Activated CD8-positive, alpha-beta memory T cell treated with anti-CD3 and anti-CD28 coated beads for 24 hours (primary cell): ENCODE measurements at regions not wholly inside any gene's neighbourhood (a gene's known extent, or its start where the extent isn't known, plus 50 kb on each side); places are given as distances from the start of the nearest gene placed in this dataset.
"Not testable (repeated sequence)": the region's sequence is repeated elsewhere in the genome, so short reads cannot be mapped to it uniquely, and the experiment has no call there.

Experiments
- DNase-seq: peaks from one replicate; pipeline ENCODE4 v3.0.0-alpha.2; 2020

DNA sequence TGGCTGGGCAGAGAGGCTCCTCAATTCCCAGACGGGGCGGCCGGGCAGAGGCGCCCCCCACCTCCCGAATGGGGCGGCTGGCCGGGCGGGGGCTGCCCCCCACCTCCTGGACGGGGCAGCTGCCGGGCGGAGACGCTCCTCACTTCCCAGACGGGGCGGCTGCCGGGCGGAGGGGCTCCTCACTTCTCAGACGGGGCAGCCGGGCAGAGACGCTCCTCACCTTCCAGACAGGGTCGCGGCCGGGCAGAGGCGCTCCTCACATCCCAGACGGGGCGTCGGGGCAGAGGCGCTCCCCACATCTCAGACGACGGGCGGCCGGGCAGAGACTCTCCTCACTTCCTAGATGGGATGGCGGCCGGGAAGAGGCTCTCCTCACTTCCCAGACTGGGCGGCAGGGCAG lies 214.1 kb downstream of the SOX2 start:
- DNase-seq, result not testable (repeated sequence)

DNA sequence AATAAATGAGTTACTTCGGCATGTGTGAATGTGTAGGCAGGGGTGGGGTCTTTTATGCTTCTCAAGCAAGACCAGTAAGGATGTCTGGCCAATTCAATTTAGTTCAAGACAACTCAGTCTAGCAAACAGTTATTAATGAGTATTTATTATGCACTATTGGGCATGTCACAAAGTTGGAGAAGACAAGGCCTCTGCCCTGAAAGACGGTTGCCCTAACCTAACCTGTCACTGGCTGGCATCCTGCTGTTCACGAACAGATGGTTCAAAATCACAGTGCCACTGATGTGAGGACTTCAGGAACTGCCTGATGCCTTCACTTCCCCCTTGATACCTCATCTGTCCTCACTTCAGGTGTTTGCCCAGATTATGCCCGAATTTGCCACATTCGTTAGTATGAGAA lies 217.8 kb downstream of the SOX2 start:
- DNase-seq, result no peak

DNA sequence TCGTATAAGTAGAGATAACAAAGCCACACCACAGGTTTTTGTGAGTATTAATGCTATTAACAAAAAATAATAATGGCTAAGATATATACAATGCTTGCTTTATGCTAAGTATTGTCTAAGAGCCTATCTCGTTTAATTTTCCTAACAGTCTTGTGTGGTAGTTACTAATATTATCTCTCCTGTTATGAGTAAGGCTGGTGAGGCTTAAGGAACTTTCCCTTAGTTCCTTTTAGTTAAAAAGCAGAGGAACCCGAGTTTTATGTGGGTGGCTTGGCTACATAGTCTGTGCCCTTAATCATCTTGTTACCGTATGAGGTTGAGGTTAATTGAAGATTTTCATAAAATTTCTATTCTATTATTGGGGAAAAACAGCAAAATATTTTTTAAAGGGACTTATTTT lies 218.4 kb downstream of the SOX2 start:
- no peak for DNase-seq

DNA sequence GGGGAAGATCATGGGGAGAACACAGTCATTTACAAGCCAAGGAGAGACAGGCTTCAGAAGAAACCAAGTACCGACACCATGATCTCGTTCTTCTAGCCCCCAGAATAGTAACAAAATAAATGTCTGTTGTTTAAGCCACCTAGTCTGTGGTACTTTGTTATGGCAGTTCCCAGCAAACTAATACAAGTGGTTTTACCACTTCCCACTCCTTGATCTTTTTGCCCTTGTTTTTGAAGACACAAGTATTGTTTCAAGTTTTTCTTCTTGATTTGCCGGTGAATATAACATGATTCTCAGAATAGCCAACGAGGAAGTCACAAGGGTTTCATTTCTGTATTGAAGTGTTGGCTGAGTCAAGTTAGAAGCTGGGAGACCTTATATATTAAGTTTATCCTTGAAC lies 220.3 kb downstream of the SOX2 start:
- DNase-seq, result no peak

DNA sequence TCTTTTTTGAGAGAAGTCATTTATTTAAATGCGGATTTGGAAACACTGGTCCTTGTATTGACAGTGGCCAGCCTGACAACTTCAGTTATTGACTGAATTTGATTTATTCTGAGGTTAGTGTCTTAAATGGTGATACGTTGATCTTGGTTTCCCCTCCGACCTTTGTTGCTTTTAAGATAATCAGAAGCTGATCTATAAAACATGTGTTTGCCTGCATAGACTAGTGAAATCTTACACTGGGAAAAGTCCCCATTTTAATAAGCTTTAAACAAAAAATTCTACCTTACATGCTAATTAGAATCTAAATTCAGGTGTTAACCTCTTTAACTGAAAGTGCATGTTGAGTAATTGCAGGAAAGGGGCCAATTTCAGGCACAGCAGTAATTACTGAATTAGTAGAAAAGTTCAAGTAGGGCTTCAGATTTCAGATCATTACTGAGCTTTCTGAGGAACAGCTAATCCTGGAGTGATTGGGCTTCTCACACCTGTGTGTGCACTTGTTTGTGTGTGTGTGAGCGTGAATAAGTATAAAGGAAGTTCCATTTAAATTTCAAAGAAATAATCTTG lies 221.4 kb downstream of the SOX2 start:
- no peak for DNase-seq

DNA sequence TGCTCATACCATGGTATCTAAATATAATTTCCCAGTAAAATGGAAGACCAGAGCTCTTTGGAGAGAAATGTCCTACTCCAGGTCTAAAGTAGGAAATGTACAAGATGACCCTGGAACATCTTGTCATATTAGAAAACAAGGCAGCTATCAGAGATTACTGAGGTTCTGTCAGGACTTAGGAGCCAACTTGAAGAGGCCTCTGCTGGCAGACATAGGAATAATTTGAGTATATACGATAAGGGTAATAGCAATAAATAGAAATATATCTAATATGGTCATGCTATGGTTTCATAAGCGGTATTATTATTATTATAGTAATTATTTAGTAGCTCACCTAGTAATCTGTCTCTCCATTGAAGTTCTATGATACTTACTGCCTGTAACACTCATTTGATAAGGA lies 224.2 kb downstream of the SOX2 start:
- no peak for DNase-seq

DNA sequence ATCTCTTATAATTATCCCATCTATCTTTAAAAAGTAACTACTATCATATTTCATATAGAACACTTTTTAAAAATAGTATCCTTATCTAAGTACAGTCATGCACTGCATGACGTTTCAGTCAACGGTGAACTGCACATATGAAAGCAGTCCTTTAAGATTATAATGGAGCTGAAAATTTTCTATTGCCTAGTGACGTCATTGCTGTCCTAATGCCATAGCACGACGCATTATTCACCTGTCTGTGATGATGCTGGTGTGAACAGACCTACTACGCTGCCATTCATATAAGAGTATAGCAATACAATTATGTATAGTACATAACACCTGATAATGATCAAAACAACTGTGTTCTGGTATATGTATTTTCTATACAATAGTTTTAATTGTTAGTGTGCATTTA lies 225.0 kb downstream of the SOX2 start:
- no peak for DNase-seq

DNA sequence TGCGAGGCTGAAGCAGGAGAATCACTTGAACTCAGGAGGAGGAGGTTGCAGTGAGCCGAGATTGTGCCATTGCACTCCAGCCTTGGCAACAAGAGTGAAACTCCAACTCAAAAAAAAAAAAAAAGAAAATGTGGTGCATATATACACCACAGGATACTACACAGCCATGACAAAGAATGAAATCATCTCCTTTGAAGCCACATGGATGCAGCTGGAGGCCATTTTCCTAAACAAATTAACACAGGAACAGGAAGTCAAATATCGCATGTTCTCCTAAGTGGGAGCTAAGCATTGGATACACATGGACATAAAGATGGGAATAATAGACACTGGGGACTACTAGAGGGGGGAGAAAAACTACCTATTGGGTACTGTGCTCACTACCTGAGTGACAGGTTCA lies 226.9 kb downstream of the SOX2 start:
- not testable (repeated sequence) for DNase-seq

DNA sequence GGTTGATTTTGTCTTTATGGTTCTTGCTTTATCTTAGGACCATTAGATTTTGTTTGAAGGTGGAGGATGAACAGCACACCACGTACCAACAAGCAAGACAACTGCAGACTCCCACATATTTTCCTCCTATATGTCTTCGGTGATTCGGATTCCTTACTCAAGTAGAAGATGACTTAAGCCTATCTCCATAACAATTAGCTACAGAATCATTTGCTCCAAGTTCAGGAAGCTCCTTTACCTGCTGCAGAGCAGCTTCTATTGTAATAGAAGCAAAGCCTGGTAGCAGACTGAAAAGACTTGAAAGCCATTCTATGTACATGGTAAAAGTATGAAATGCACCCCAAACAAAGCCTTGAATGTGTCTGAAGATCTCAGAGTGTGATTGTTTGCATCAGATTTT lies 229.0 kb downstream of the SOX2 start:
- DNase-seq, result no peak

DNA sequence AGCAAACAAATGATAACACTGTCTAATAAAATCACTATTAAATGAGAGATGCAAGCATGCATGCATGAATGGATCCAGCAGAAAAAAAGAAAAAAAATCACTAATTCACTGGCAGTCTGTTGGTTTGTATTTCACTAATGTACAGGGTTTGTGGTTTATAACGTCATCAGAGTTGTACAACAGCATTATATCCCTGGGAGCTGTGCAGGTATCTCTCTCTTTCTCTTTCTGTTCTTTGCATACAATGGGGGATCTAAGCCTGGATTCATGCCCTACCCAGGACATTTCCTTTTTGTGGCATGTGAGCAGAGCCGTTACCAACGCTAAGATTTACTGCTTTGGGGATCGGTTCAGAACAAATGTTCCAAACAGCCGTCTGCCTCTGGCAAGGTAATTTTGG lies 229.5 kb downstream of the SOX2 start:
- no peak for DNase-seq

DNA sequence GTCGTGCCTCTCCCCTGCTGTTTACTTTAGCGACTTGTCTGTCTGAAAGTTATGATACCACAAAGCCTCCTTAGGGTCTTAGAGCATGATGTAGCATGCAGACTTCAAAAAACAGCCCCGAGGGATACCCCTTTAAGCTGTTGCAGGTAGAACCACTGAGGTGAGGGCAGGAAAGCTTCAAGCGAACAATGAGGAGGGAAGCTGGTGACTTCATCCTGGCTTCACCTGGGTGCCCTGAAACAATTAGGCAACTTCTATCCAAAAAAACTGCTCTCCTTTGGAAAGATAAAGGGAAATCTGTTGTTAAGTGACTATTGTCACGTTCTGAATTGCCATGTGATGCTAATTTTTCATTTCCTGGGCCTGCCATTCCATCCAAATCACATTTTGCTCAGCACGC lies 231.6 kb downstream of the SOX2 start:
- DNase-seq, result no peak

DNA sequence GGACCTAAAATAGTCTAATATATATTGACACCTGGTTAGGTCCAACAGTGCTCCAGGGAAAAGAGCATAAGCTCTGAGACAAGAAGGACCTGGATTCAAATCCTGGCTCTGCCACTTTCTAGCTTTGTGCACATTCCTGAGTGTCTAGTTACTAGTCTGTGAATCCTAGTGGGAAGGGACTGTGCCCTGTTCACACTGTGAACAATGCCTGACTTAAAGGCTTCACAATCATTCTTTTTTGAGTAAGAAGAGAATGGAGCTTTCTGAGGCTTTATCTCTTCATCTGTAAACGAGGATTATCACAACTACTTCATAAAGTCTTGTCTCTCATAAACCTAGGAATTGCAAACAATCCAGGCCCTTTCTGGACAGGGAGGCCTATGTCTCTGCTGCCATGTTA lies 235.9 kb downstream of the SOX2 start:
- no peak for DNase-seq

DNA sequence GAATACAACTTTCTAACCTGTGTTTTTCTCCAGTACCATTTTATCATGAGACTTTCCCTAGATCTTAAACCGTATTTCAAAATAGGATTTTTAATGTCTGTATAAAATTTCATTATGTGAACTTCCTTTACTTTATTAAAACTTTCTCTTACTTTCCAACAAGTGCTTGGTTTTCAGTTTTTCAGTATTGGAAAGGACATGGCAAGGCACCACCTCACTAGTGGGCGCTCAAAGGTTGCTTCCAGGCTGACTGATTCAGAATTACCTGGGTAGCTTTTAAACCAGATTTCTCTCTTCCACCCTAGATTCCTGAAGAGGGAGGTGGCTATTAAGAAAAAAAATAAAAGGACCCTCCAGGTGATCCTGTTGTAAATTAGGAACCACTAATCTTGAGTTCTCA lies 236.6 kb downstream of the SOX2 start:
- no peak for DNase-seq

DNA sequence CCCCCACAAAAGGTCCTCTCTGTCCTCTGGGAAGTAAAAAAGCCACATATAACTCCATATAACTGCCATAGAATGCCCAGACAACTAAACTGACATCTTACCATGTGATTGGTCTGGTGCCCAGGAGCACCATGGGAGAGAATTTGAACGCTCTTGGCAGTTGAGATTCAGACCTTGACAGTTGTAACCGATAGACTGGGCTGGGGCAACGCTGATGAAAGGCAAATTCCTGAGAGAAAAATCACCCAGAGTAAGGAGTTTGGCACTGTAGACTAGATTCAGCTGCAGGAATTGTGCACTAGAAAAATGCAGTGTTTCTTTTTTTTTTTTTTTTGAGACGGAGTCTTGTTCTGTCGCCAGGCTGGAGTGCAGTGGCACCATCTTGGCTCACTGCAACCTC lies 240.5 kb downstream of the SOX2 start:
- no peak for DNase-seq

DNA sequence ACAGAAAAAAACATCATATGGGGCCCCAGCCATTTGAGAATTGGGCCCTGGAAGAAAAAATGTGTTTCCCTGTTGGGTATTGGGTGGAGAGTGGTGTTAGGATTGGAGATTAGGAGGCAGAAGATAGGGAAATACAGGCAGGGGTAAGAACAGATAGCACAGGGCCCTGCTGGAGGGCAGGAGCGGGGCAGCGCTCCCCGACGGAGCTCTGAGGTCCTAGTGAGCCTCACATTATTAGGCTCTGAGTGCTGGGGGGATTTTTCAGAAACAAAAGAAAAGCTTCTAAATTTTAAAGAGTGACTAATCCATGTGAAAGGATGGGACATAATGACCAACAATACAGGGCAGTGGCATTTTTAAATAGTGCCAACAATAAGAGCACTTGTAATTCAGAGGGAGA lies 241.2 kb downstream of the SOX2 start:
- no peak for DNase-seq

DNA sequence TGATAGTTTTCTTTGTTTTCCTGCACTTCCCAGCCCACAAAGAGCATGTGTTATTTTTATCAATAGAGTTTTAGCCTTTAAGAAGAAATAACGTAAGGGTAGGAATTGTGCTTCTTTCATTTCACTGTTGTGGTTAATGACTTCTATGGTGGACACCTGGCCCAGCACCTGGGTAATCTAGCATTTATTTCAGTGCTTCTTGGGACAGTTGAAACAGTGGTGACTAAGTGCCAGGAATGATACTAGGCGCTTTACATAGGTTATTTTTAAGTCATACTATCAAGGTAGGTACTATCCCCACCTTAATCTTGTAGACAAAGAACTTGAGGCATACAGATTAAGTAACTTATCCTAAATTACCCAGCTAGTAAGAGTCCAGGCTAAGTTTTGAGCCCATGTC lies 243.8 kb downstream of the SOX2 start:
- DNase-seq, result no peak

DNA sequence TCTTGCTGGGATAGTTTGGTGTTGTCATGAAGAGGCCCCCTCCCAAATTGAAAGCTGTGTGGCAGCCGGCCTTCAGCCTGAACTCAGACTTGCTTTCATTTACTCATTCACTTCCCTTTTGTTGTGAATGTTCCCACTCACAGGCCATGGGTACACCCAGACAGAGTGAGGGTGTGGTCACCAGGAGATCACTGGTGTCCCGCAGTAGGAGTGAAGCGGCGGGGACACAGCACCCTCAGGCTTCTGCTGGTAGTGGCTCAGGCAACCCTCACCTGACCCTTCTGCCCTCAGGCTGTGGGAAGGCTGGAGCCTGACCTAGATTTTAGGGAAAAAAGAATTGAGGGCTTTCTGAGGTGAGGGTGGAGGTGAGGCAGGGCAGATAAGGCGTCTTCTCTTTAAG lies 244.4 kb downstream of the SOX2 start:
- no peak for DNase-seq

DNA sequence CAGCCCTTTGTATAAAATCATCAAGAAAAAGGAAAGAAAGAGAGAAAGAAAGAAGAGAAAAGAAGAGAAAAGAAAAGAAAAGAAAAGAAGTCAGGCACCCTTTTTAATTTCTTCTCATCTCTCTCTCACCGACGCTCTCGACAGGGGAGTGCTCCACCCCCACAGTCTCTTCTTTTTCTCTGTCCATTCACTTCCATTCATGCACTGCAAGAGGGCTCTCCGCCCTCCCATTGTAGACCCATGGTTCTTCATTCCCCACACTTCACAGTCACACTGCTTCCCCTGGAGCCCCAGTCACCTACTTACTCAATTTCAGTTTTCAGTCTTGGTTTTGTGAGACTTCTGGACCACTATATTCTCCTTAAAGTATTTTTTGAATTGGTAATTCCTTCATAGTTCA lies 254.7 kb downstream of the SOX2 start:
- DNase-seq, result no peak

DNA sequence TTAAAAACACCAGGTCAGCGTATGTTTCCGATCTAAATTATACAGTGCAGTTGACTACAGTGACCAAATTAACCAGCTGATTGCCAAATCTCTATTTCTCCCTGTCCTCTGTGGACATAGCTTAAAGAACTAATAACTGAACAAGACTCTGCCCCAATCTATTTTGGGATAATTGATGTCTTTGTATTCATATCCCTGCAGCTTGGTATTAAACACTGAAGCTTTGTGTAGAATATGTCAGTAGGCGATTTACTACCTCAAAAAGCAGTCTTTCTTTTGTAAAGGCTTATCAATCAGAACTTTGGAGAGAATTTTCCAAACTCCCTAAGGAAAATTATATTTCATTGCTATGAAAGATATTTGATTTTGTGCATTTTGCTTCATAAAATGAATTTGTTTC lies 258.2 kb downstream of the SOX2 start:
- DNase-seq, result no peak

DNA sequence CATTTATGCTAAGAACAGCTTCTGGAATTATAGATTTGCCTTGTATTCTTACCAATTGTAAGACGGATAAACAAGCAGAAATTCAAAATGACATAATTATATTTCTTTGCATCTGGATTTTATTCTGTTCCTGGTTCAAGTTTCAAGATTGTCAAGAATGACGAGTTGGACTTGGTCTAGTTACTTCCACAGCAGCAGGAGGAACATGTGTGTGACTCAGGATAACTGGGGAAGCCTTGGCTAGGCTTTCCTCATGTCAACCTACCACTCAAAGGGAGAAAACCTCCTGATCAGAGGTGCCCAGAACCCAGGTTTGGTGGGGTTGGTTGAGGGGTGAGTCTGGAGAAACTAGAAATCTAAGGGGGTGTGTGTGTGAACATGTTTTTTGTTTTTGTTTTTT lies 259.7 kb downstream of the SOX2 start:
- no peak for DNase-seq

DNA sequence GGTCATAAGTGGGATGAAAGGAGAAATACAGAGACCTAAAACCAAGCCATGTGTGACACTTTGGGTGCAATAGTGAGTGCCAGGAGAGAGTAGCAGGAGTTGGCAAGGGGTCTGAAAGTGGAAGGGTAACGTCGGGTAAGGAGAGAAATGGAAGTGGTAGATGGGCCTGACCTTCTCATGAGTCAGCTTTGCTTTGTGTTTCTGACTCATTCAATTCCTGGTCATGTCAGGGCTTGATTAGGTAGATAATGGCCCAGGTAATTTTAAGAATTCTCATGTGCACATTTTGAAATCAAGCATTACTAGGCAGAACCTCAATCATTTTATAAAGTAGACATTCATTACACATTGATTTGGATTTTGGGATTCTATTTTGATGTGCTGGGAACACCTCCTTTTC lies 262.5 kb downstream of the SOX2 start:
- no peak for DNase-seq

DNA sequence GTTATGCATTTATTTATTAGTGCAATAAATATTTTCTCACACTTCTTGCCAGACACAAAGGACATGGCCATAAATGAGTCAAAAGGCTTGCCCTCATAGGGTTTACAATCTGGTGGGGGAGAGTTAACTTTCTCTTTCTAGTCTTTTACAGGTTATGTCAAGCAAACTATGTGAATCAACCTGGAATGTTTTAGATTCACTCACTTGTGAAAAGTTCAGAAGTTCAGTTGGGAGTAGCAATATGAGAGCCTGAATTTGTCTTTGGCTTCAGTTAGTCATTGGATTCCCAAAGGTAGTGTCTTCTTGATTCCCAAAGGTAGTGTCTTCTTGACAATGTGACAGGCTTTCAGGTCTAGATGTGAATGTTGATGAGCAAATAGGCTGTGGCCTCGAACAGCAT lies 264.8 kb downstream of the SOX2 start:
- no peak for DNase-seq

DNA sequence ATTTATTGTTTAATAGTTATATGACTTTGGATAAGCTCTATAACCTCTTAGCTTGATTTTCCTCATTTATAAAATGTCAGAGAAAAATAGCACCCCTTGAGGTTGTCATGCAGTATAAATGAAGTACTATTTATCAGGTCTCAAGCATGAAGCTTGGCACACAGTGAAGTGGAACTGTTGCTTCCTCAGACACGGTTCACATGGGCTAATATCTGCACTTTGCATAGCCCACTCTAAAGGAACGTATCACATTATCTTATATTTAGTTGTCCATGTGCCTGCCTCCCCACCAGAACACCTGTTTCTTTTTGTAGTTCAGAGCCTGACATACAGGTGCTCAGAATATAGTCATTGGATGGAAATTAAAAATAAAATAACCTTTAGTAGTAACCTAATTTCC lies 273.7 kb downstream of the SOX2 start:
- no peak for DNase-seq

DNA sequence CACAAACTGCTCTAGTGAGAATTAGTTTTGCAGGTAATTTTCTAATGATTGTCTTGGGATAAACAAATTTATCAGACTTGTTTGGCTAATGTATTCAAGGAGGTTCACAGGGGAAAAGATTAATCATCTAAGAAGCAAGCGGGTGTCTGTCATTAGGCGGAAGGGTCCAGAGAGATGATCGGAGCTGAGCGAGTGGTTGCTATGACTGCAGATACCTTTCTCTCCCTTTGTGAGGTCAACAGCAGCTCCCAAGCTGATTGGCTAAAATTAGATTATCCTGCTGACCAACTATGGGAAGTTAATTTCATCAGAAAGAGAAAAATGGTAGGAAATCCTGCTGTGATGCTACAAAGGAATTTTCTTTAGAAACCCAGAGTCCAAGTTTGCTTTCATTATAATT lies 276.0 kb downstream of the SOX2 start:
- no peak for DNase-seq

DNA sequence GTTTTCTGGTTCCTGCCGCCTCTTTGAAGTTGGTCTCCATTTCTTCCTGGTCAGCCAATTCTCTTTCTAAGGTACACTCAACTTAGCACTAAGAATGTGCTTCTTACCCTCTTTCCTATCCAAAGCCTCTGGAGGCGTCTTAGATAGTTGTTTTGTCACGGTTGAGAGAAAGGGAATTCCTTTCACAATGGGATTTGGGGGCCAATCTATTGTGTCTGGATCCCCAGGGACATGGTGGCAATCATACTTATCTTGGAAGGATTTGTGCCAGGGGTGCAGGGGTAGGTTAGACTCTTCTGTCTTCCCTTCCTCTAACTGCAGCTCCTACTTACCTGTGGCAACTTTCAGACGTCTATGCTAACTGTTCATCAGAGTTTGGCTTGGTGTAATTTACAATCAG lies 287.1 kb downstream of the SOX2 start:
- no peak for DNase-seq

DNA sequence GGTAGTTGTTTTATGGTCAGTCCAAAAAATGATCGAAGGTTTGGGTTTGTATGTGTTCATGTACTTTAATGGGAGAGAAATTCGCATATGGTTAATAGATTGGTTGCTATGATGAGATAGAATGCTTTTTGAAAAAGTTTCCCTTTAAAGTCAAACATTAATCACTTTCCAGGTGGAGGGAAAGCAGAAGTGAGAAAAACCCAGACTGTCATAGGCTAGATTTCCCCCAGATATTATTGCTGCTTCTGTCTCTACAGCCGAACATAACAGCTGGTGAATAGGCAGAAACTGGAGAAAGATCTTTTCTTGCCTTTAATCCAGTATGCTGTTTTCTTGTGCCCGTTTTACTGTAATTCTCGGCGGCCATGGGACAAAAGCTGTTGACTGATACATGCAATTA lies 287.6 kb downstream of the SOX2 start:
- DNase-seq, result no peak
